HG02840 (cell line): ENCODE measurements at regions not wholly inside any gene's neighbourhood (a gene's known extent, or its start where the extent isn't known, plus 50 kb on each side); places are given as distances from the start of the nearest gene placed in this dataset.
"Not testable (repeated sequence)": the region's sequence is repeated elsewhere in the genome, so short reads cannot be mapped to it uniquely, and the experiment has no call there.

Source experiments
- ATAC-seq: cut with Tn5 transposase; IDR thresholded peaks from one replicate; pipeline ENCODE4 v1.9.1; 2021; ENCODE audit warnings: mild to moderate bottlenecking, moderate library complexity, moderate number of reproducible peaks; ENCODE audit not compliant: unreplicated experiment, low FRiP score

GRCh38 chrX:117511379-117511778 lies 605.2 kb downstream of the KLHL13 start:
- ATAC-seq, result no peak

- ATAC-seq, result no peak
Measured at GRCh38 chrX:117510453-117510852, 606.2 kb downstream of the KLHL13 start.

GRCh38 chrX:117508021-117508420 lies 608.6 kb downstream of the KLHL13 start:
- ATAC-seq, result no peak

GRCh38 chrX:117487421-117487820 lies 629.2 kb downstream of the KLHL13 start:
- no peak for ATAC-seq

GRCh38 chrX:117483950-117484349 lies 632.7 kb downstream of the KLHL13 start:
- no peak for ATAC-seq

- ATAC-seq, result no peak
Measured at GRCh38 chrX:117458243-117458968, 658.2 kb downstream of the KLHL13 start.

- no peak for ATAC-seq
Measured at GRCh38 chrX:117455787-117456186, 660.8 kb downstream of the KLHL13 start.

GRCh38 chrX:117429501-117429900 lies 687.1 kb downstream of the KLHL13 start:
- ATAC-seq, result no peak

- no peak for ATAC-seq
Measured at GRCh38 chrX:117407449-117408150, 709.0 kb downstream of the KLHL13 start.

- ATAC-seq, result no peak
Measured at GRCh38 chrX:117400839-117401238, 715.8 kb downstream of the KLHL13 start.

GRCh38 chrX:117400005-117400404 lies 716.6 kb downstream of the KLHL13 start:
- no peak for ATAC-seq

GRCh38 chrX:117397844-117398243 lies 718.8 kb downstream of the KLHL13 start:
- ATAC-seq, result no peak

GRCh38 chrX:117394506-117395070 lies 722.0 kb downstream of the KLHL13 start:
- ATAC-seq, result not testable (repeated sequence)

- ATAC-seq, result not testable (repeated sequence)
Measured at GRCh38 chrX:117392360-117392759, 724.2 kb downstream of the KLHL13 start.

GRCh38 chrX:117376460-117376859 lies 740.1 kb downstream of the KLHL13 start:
- ATAC-seq, result no peak

GRCh38 chrX:117335209-117335608 lies 781.4 kb downstream of the KLHL13 start:
- no peak for ATAC-seq

GRCh38 chrX:117327373-117327772 lies 789.2 kb downstream of the KLHL13 start:
- no peak for ATAC-seq

GRCh38 chrX:117325706-117326105 lies 790.9 kb downstream of the KLHL13 start:
- no peak for ATAC-seq

- ATAC-seq, result no peak
Measured at GRCh38 chrX:117305168-117305766, 811.3 kb downstream of the KLHL13 start.

- ATAC-seq, result no peak
Measured at GRCh38 chrX:117301086-117301485, 815.5 kb downstream of the KLHL13 start.

- ATAC-seq, result no peak
Measured at GRCh38 chrX:117291760-117292159, 824.9 kb downstream of the KLHL13 start.
